CD8-positive, alpha-beta memory T cell (primary cell): ENCODE measurements at regions not wholly inside any gene's neighbourhood (a gene's known extent, or its start where the extent isn't known, plus 50 kb on each side); places are given as distances from the start of the nearest gene placed in this dataset.
"Not testable (repeated sequence)": the region's sequence is repeated elsewhere in the genome, so short reads cannot be mapped to it uniquely, and the experiment has no call there.

ENCODE experiments used
- CTCF ChIA-PET: fragments of 350-600 bp; sonication (Branson Sonifier 250); formaldehyde crosslinking; loops from one replicate; lab custom pipeline; 2021; ENCODE audit warnings: antibody characterized with exemption; lab: Charles Lee
- POLR2A ChIA-PET: fragments of 350-600 bp; sonication (Branson Sonifier 250); formaldehyde crosslinking; loops from one replicate; lab custom pipeline; 2021; ENCODE audit warnings: antibody characterized with exemption; lab: Charles Lee
- DNase-seq, 5 donors: peaks; one replicate each; pipeline versions ENCODE4 v3.0.0 to v3.0.0-alpha.2; 2020 to 2022; ENCODE audit warnings: mixed read lengths in 1 of 5
- H3K27ac ChIP-seq: one replicate; pipeline ENCODE4 v1.7.0; 2013; ENCODE audit warnings: low read depth, mild to moderate bottlenecking, low read length, moderate library complexity
- H3K27me3 ChIP-seq: 2 replicates; pipeline ENCODE4 v1.7.0; 2013; ENCODE audit warnings: low read length, mild to moderate bottlenecking; ENCODE audit not compliant: insufficient read depth, poor library complexity, severe bottlenecking
- H3K36me3 ChIP-seq: 2 replicates; pipeline ENCODE4 v1.7.0; 2013; ENCODE audit warnings: mild to moderate bottlenecking, low read length, moderate library complexity; ENCODE audit not compliant: insufficient read depth
- H3K4me1 ChIP-seq: 2 replicates; pipeline ENCODE4 v1.7.0; 2013; ENCODE audit warnings: mild to moderate bottlenecking, low read length, moderate library complexity; ENCODE audit not compliant: insufficient read depth
- H3K4me3 ChIP-seq: 2 replicates; pipeline ENCODE4 v1.7.0; 2013; ENCODE audit warnings: mild to moderate bottlenecking, low read length
- H3K9me3 ChIP-seq: 2 replicates; pipeline ENCODE4 v1.7.0; 2013; ENCODE audit warnings: mild to moderate bottlenecking, low read length
- H3K27ac Mint-ChIP-seq, 8 donors: one replicate each; pipeline ENCODE4 v1.8.0; 2020 to 2021; ENCODE audit warnings: mixed read lengths in 8 of 8, mild to moderate bottlenecking in 6 of 8, inconsistent platforms in 3 of 8, moderate library complexity in 3 of 8
- H3K27me3 Mint-ChIP-seq, 2 donors: one replicate each; pipeline ENCODE4 v1.8.0; 2020 to 2021; ENCODE audit warnings: mixed read lengths in 2 of 2, mild to moderate bottlenecking in 1 of 2, moderate library complexity in 1 of 2
- H3K36me3 Mint-ChIP-seq, 3 donors: one replicate each; pipeline ENCODE4 v1.8.0; 2020 to 2021; ENCODE audit warnings: mixed read lengths in 3 of 3, inconsistent platforms in 1 of 3, mild to moderate bottlenecking in 1 of 3
- H3K4me1 Mint-ChIP-seq, 3 donors: one replicate each; pipeline ENCODE4 v1.8.0; 2020 to 2021; ENCODE audit warnings: mixed read lengths in 3 of 3, inconsistent platforms in 1 of 3, mild to moderate bottlenecking in 1 of 3
- H3K4me3 Mint-ChIP-seq, 7 donors: one replicate each; pipeline ENCODE4 v1.8.0; 2020 to 2021; ENCODE audit warnings: mixed read lengths in 7 of 7, mild to moderate bottlenecking in 6 of 7, moderate library complexity in 4 of 7, inconsistent platforms in 2 of 7
- H3K9me3 Mint-ChIP-seq, 5 donors: one replicate each; pipeline ENCODE4 v1.8.0; 2020 to 2022; ENCODE audit warnings: mixed read lengths in 5 of 5, mild to moderate bottlenecking in 3 of 5, moderate library complexity in 2 of 5, inconsistent platforms in 1 of 5

DNA sequence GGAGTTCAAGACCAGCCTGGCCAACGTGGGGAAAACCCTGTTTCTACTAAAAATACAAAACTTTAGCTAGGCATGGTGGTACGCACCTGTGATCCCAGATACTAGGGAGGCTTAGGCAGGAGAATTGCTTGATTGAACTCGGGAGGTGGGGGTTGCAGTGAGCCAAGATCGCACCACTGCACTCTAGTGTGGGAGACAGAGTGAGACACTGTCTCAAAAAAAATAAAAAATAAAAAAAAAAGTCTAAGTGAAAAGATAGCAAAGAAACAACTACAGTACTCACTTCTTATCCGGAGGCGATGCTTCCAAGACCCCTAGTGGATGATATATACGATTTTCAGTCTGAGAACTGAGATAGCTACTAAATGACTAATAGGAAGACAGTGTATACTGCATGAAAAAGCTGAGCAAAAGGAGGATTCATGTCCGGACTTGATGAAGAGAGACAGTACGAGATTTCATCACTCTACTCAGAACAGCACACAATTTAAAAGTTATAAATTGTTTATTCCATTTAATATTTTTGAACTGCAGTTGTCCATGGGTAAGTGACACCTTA is 138.7 kb upstream of the GOLGA6L6 start:
- H3K27ac ChIP-seq, H3K27me3 ChIP-seq, H3K4me3 Mint-ChIP-seq, H3K9me3 ChIP-seq, DNase-seq, H3K4me1 ChIP-seq, CTCF ChIA-PET, H3K27me3 Mint-ChIP-seq, H3K27ac Mint-ChIP-seq, H3K36me3 Mint-ChIP-seq, H3K4me3 ChIP-seq, H3K9me3 Mint-ChIP-seq, H3K4me1 Mint-ChIP-seq, POLR2A ChIA-PET, H3K36me3 ChIP-seq: not testable (repeated sequence)

DNA sequence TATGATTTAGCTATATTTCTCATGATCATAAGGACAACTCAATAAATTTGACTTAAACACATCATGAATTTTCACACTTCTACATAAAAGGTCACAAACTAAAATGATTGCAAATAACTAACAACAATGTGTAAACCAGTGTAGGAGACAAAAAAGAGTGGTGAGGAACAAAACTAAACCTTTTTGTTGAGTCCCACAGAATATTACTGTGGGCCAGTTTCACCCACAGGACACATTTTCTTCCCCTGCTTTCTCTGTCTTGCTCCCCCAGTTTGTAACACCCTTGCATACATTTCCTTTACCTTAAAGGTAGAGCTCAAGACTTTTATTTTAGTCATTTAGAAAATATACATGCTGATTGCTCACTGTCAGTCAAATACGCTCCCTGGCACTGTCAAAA is 130.9 kb upstream of the GOLGA6L6 start:
- H3K9me3 ChIP-seq, result no peaks in the 10 kb centered on the region
- Mint-ChIP-seq H3K4me1 (no peaks in the 10 kb centered on the region), H3K4me3 (no peak overlapping the region), H3K36me3 (no peaks in the 10 kb centered on the region), H3K9me3 (no peaks in the 10 kb centered on the region), H3K27ac (no peak overlapping the region), H3K27me3 (peaks cover 0 to 6% of the 10 kb centered on the region in 2 donors)
- CTCF ChIA-PET, result no interaction called here
- no peaks in the 10 kb centered on the region for H3K36me3 ChIP-seq
- POLR2A ChIA-PET, result no interaction called here
- no peaks in the 10 kb centered on the region for H3K4me1 ChIP-seq
- H3K27ac ChIP-seq, result no peak overlapping the region
- H3K27me3 ChIP-seq, result no peaks in the 10 kb centered on the region
- DNase-seq, result no peak
- H3K4me3 ChIP-seq, result no peak overlapping the region

DNA sequence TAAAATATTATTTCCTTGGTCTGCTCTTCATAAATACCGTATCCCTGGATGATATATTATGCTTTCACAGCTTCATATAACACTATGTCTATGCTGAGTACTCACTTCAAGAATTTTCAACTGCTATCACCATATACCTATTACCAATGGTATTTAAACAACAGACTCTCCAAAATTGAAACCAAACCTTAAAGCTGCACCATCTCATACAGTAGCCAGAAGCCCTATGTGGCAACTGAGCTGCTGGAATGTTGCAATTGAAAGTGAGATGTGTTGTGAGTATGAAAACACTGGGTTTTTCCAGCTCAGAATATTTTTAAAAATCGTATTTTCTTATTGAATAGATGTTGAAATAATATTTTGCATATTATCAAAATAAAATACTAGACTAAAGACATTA is 130.1 kb upstream of the GOLGA6L6 start:
- Histone ChIP-seq H3K36me3 (no peaks in the 10 kb centered on the region), H3K4me3 (no peak overlapping the region), H3K27ac (no peak overlapping the region), H3K9me3 (no peaks in the 10 kb centered on the region), H3K27me3 (no peaks in the 10 kb centered on the region), H3K4me1 (no peaks in the 10 kb centered on the region)
- H3K4me3 Mint-ChIP-seq, result no peak overlapping the region
- ChIA-PET CTCF (no interaction called here), POLR2A (no interaction called here)
- H3K27me3 Mint-ChIP-seq, result peaks cover 0 to 6% of the 10 kb centered on the region in 2 donors
- no peaks in the 10 kb centered on the region for H3K36me3 Mint-ChIP-seq
- no peaks in the 10 kb centered on the region for H3K4me1 Mint-ChIP-seq
- no peaks in the 10 kb centered on the region for H3K9me3 Mint-ChIP-seq
- no peak overlapping the region for H3K27ac Mint-ChIP-seq
- no peak for DNase-seq

DNA sequence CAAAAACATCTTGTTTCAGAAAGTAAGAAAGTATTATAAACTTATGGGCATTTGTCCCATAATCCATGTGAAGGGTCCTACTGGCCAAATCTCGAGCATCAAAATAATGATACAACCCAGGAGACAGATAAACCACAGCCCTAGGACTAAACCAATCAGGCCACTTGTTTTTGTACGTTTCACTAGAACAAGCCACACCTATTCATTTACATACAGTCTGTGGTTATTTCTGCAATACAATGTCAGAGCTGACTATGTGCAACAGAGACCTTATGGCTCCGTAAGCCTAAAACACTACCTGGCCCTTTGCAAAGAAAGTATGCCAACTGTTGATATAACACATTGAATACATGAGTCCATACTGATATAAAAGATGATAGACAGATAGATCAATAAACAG is 124.8 kb upstream of the GOLGA6L6 start:
- H3K27ac ChIP-seq, H3K9me3 Mint-ChIP-seq, H3K9me3 ChIP-seq, CTCF ChIA-PET, H3K27me3 ChIP-seq, POLR2A ChIA-PET, H3K4me3 ChIP-seq, H3K4me3 Mint-ChIP-seq, H3K36me3 Mint-ChIP-seq, H3K4me1 Mint-ChIP-seq, H3K4me1 ChIP-seq, H3K27ac Mint-ChIP-seq, H3K27me3 Mint-ChIP-seq, H3K36me3 ChIP-seq, DNase-seq: not testable (repeated sequence)

DNA sequence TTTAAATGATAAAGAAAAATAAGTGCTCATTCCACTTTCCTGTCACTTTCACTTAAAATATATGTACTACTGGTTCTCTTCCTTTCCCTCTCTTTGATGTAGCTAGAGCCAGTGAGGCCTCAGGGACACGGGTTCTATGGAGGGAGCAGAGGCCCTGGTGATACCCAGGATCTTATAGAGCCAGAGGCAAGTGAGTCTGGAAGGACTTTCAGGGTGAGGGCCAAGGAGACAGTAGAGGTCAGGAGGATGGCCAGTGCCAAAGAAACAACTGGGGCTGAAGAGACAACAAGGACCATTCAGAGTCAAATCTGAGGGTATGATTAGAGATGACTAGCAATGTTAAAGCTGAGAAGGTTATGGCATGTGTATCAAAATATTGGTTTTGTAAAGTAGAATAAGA is 124.1 kb upstream of the GOLGA6L6 start:
- CTCF ChIA-PET, result no interaction called here
- Mint-ChIP-seq H3K27me3 (peaks cover 0 to 7% of the 10 kb centered on the region in 2 donors), H3K36me3 (no peaks in the 10 kb centered on the region), H3K4me1 (no peaks in the 10 kb centered on the region), H3K27ac (no peak overlapping the region), H3K4me3 (no peak overlapping the region), H3K9me3 (no peaks in the 10 kb centered on the region)
- H3K4me3 ChIP-seq, result no peak overlapping the region
- DNase-seq, result no peak
- POLR2A ChIA-PET, result no interaction called here
- H3K4me1 ChIP-seq, result no peaks in the 10 kb centered on the region
- no peak overlapping the region for H3K27ac ChIP-seq
- H3K27me3 ChIP-seq, result no peaks in the 10 kb centered on the region
- H3K9me3 ChIP-seq, result no peaks in the 10 kb centered on the region
- no peaks in the 10 kb centered on the region for H3K36me3 ChIP-seq

DNA sequence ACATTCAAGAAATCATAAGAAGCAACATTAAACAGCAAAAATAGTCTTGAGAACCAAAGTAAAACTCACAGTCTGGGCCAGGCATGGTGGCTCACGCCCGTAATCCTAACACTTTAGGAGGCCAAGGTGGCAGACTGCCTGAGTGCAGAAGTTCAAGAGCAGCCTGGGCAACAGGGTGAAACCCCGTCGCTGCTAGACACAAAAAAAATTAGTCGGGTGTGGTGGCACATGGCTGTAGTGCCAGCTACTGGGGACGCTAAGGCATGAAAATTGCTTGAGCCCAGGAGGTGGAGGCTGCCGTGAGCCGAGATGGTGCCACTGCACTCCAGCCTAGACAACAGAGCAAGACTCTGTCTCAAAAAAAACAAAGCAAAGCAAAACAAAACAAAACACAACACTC is 117.7 kb upstream of the GOLGA6L6 start:
- H3K4me3 ChIP-seq, result no peak overlapping the region
- H3K27ac ChIP-seq, result no peak overlapping the region
- Mint-ChIP-seq H3K4me1 (no peaks in the 10 kb centered on the region), H3K27ac (no peak overlapping the region), H3K36me3 (no peaks in the 10 kb centered on the region), H3K27me3 (peaks cover 0 to 3% of the 10 kb centered on the region in 2 donors), H3K4me3 (no peak overlapping the region), H3K9me3 (no peaks in the 10 kb centered on the region)
- H3K36me3 ChIP-seq, result no peaks in the 10 kb centered on the region
- no peaks in the 10 kb centered on the region for H3K4me1 ChIP-seq
- POLR2A ChIA-PET, result no interaction called here
- H3K9me3 ChIP-seq, result no peaks in the 10 kb centered on the region
- CTCF ChIA-PET, result no interaction called here
- peaks cover 6% of the 10 kb centered on the region for H3K27me3 ChIP-seq
- no peak for DNase-seq

DNA sequence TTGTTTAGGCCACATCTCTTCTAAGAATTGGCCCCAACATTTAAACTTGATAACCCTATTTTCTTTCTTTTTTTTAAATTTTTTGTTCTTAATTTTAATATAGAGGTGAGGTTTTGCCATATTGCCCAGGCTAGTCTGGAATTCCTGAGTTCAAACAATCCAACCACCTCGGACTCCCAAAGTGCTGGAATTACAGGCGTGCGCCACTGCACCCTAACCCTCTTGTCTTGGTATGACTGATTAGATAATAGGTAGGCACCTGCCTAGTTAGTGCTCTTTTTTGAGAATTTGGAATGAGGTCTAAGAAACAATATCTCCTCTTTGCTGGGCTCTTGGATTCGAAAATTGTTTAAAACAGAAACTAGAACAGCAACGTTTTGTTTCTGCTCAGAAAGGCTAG is 116.4 kb upstream of the GOLGA6L6 start:
- H3K27me3 ChIP-seq, result peaks cover 6% of the 10 kb centered on the region
- CTCF ChIA-PET, result no interaction called here
- POLR2A ChIA-PET, result no interaction called here
- no peak overlapping the region for H3K4me3 Mint-ChIP-seq
- H3K36me3 ChIP-seq, result no peaks in the 10 kb centered on the region
- H3K9me3 Mint-ChIP-seq, result no peaks in the 10 kb centered on the region
- DNase-seq, result no peak
- H3K4me3 ChIP-seq, result no peak overlapping the region
- no peak overlapping the region for H3K27ac ChIP-seq
- H3K4me1 ChIP-seq, result no peaks in the 10 kb centered on the region
- no peaks in the 10 kb centered on the region for H3K36me3 Mint-ChIP-seq
- no peak overlapping the region for H3K27ac Mint-ChIP-seq
- peaks cover 0 to 3% of the 10 kb centered on the region in 2 donors for H3K27me3 Mint-ChIP-seq
- no peaks in the 10 kb centered on the region for H3K4me1 Mint-ChIP-seq
- no peaks in the 10 kb centered on the region for H3K9me3 ChIP-seq

DNA sequence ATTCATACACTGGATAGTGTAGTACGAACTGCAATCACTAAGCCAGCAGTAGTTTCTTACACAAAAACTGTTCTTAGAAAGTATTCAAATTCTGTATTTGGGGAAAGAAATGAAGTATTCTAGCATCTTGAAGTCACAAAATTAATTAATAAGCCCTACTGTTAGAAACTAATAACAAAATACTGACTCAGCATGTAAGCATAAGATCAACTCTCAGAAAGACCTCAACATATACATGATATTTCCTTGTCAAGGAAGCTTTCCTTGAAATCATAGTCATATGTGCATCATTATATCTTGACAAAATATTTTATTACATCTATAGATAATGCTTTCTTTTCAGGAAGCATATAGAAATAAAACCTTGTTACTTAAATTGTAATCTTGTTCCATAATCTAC is 115.5 kb upstream of the GOLGA6L6 start:
- no peaks in the 10 kb centered on the region for H3K9me3 Mint-ChIP-seq
- Histone ChIP-seq H3K27me3 (peaks cover 6% of the 10 kb centered on the region), H3K9me3 (no peaks in the 10 kb centered on the region), H3K27ac (no peak overlapping the region), H3K4me3 (no peak overlapping the region), H3K36me3 (no peaks in the 10 kb centered on the region), H3K4me1 (no peaks in the 10 kb centered on the region)
- no peaks in the 10 kb centered on the region for H3K36me3 Mint-ChIP-seq
- H3K27ac Mint-ChIP-seq, result no peak overlapping the region
- no peaks in the 10 kb centered on the region for H3K4me1 Mint-ChIP-seq
- H3K27me3 Mint-ChIP-seq, result no peaks in the 10 kb centered on the region
- no peak for DNase-seq
- no peak overlapping the region for H3K4me3 Mint-ChIP-seq
- ChIA-PET CTCF (no interaction called here), POLR2A (no interaction called here)

DNA sequence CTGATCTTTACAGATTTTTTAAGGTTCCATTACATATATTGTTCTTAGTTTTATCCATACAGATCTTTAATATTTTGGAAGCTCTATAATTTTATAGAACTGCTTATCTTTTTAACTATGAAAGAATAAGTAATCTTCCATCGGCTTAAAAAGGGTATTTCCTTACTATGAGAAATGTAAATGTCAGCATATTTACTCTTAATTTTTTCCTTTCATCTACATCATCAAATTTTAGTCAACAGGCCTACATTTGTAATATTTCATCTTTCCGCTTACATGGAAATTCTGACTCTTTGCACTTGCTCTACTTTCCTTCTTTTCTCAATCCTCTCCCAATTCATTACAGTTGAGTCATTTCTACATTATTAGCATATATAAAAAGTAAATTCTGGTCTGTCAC is 111.3 kb upstream of the GOLGA6L6 start:
- H3K4me3 Mint-ChIP-seq, result no peak overlapping the region
- H3K27ac Mint-ChIP-seq, result no peak overlapping the region
- no peaks in the 10 kb centered on the region for H3K9me3 Mint-ChIP-seq
- POLR2A ChIA-PET, result no interaction called here
- H3K36me3 Mint-ChIP-seq, result no peaks in the 10 kb centered on the region
- Histone ChIP-seq H3K27ac (no peak overlapping the region), H3K36me3 (no peaks in the 10 kb centered on the region), H3K27me3 (no peaks in the 10 kb centered on the region), H3K9me3 (no peaks in the 10 kb centered on the region), H3K4me1 (no peaks in the 10 kb centered on the region), H3K4me3 (no peak overlapping the region)
- no peaks in the 10 kb centered on the region for H3K4me1 Mint-ChIP-seq
- DNase-seq, result no peak
- CTCF ChIA-PET, result no interaction called here
- H3K27me3 Mint-ChIP-seq, result no peaks in the 10 kb centered on the region
